GM21367 (cell line): ENCODE measurements at regions not wholly inside any gene's neighbourhood (a gene's known extent, or its start where the extent isn't known, plus 50 kb on each side); places are given as distances from the start of the nearest gene placed in this dataset.

ENCODE experiments used
- ATAC-seq: cut with Tn5 transposase; IDR thresholded peaks from one replicate; pipeline ENCODE4 v1.9.1; 2021; ENCODE audit not compliant: unreplicated experiment

DNA sequence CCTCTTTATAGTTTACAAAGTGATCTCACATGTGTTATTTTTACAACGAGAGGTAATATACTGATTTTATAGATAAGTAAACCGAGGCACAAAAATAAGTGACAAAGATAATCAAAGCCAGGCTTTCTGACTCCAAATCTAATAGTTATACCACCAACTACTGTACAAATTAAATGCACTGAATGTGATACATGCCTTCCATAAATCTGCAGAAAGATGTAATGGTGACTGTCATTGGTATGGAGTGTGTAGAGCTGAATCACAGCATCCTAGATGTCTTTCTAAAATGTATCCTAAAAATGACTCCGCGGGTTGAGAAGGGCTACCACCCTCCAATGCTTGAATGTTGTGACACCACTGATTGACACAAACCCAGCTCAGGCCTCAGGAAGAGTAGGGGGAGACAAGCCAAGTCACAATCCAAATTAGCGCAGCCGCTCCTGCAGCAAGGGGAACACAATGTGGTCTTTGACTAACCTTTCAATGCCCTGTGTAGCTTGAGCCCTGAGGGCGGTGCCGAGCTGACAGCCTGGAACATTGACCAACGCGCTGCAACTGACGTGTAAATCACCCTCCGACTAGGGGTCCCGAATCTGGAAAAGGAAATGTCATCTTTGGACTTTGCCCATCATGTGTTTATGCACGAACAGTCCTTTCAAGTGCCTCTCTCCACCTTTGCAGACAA is 136.8 kb downstream of the OLIG3 start:
- ATAC-seq: no peak

DNA sequence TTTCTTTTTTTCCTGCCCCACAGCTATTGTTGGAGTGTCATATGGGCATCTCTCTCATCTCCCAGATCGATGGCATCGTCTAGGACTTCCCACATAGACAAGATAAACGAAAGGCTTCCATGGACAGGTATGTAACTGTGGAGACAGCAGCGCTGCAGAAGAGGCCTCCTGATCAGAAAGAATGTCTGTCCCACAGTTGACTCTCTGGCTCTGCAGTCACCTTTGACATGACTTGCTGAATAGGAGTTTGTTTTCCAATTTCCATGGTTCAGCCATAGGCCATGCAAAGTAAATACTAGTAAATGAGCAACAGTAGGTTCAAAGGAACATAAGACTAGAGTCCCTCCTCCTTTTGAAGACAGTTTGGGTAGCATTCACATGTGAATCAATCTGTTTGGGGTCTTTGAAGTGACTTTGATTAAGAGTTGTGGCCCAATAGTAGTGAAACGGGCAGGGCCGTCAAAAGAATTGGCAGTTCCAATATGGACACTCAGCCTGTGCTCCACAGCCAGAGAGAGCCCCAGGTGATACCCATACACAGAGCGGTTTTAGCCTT is 134.7 kb upstream of the IFNGR1 start:
- no peak for ATAC-seq

DNA sequence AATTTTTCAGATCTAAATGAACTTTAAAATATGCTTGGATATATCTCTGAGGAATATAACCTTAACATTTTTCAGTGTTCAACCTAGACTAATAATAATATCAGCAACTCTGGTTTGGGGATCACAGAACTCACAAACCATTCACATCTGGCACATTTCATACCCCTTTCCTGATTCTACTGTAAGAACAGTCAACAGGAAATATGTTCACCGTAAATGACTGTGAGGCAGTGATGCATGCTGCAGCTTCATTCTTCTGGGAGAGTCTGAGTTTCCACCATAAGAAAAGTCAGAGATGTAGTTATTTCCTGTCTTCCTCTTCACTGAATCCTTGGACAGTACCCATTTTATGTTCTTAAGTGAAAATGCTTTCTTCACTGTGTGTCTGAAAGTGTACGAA is 134.2 kb upstream of the IFNGR1 start:
- ATAC-seq: no peak

DNA sequence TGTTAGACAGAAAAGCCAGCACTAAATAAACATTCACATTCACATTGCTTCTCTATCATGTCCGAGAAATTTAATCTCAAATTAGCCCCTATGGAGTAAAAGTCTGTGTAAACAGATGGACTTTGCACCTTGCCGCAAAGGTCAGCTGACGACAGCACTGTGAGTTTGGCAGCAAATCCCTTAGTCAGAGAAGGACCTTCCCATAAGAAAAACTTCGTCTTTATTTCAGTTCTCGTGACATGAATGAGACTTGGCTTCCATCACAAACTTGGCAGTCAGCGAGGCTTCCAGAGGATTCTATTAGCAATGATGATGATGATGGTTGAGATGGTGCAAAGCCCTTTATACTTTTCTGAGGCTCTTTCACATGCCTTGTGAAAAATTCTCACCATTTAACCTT is 133.7 kb upstream of the IFNGR1 start:
- no peak for ATAC-seq

DNA sequence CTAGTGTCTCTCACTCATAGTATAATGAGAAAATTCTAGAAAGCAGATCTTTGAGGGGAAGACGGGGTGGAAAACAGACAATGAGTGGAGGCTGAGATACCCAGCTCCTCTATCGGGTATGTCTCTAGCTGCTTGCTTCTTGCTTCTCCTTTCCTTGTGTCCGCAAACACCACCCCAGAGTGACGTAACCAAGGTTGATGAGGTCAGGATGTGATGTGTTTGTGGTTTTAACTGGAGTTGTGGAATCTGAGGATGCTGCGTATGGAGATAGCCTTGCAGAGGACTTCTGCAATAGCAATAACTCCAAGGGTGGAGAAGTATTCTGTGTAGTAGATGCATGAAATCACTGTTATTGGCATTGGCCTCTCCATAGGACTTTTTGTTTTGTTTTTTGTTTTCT is 132.7 kb upstream of the IFNGR1 start:
- ATAC-seq: no peak

GRCh38 chr6:137350857-137351256 is 131.7 kb upstream of the IFNGR1 start:
- ATAC-seq: no peak

DNA sequence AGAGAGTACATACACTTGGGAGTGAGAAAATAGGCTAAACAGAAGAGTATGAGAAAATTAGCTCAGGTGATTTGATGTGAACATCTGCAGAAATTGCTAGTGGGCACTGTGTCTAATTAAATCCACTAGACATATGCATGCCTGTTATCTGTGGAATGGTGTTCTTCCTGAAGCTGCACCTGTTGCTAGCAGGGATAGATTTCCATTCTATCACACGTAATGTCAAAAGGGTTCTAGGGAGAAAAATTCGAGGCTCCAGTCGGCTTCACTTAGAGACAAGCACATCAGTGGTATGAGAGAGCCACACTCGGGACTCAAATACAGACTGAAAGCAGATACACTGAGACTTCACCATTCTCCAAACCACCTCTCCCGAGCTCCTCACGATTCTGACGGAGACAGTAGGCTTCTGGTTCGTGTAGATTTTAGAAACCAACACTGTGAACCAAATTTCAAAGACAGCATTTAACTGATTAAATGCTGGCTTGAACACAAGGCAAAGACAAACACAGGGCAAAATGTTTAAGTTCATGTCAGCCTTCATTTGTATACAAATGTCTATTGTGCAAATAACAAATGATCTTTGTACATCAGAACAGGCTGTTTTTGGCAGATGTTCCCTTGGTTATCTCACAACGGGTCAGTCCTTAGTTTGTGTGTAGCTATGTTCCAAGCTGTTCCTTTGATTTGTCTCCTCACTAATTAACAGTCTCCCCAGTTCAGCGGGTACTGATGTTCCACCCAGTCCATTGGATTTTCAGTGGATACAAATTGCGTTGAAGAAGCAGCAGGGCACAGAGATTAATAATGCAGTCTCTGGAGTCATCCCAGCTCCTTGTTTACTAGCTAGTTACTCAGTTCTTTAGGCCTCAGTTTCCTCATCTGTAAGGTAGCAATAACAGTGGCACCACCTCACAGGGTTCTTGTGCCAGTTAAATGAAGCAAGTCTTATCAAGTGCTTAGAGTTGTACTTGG is 131.0 kb upstream of the IFNGR1 start:
- ATAC-seq: no peak

DNA sequence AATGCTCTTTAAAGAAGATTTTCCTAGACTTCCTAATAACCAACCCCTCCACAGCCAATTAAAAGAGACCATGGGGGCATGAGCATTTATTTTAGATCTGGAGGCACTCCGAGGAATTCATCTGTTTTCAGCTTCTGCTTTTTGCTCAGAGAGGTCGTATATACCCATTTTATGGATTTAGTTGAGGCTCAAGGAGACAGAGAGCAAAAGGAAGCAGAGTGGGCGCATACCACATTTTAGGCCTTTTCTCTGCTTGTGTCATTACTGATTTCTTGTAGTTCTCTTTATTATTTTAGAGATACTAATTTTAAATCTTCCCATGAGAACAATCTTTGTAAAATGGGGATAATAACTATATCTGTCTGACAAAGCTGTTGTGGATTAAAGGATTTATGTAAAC is 129.6 kb upstream of the IFNGR1 start:
- ATAC-seq: no peak

DNA sequence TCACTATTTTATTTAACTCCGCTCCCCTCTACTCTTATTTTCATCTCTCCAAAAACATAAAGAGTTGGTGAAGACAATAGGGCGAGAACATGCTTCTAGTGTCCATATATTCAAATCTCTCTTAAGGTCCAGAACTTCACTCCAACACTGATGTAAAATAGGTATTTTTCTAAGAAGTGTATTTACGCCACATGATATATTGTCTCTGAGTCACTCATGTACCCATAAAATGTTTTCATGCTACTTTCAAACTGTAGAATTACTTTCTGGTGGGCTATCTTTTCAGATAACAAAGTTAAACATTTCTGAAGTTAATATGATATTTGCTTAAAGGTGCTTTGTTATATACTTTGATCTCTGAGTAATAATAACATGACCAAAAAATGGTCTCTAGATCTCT is 124.1 kb upstream of the IFNGR1 start:
- no peak for ATAC-seq

GRCh38 chr6:137342607-137343190 is 123.5 kb upstream of the IFNGR1 start:
- no peak for ATAC-seq

DNA sequence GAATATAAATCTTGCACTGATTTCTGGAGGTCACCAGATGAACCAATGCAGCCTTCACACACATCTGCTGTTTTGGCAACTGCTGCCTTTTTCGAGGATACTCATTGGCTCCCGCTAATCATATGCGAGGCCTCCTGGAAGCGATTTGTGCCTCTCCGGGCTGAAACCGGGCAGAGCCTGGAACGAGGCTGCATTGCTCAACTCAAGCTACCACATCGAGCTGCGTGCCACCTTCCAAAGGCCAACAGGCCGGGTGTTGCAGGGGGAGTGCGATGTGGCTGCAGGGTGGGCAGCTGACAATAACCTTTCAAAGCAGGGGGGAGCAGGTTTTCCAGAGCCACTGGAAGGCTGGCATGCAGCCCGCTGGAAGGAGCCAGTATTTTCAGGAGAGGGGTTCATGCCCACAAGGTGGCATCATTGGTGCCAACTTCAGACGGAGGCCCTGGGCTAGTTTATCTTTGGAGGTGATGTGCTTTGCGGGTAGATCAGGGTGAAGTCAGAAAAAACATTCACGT is 122.6 kb upstream of the IFNGR1 start:
- no peak for ATAC-seq

GRCh38 chr6:137339929-137340559 is 120.9 kb upstream of the IFNGR1 start:
- no peak for ATAC-seq

DNA sequence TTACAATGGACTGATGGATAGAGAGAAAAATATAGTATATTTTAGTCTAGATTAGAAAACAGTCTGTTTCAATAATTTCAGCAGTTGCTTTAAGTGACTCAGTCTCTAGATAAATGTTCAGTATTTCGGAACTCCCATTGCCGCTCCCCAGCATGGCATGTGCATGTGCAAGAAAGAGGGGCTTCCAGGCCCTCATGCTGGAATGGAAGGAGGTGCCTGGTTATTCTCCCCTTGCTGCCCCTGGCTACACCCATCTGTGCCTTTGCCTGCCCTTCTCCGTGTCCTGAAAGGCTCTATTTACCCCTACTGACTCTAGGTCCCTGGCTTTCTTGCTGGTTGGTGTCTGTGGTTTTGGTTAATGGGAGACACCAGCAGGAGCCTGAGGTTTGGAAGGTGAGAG is 115.7 kb upstream of the IFNGR1 start:
- no peak for ATAC-seq

DNA sequence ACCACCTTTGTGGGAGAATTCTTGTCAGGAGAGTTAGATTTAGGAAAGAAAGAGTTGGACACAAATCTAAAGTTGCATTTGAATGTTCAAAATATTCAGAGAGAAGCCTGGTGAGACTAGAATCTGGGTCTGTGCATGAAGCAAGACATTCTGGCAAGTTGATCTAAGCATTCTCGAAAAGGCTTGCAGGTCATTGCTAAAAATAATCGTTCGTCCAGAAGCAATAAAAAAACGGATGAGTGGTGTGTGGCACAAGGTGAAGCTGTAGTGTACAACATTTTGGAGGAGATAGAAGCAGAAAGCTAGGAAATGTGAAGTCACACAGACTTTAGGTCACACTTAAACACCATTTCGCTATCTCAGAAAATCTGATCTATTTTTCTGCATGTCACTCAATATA is 114.9 kb upstream of the IFNGR1 start:
- ATAC-seq: no peak

DNA sequence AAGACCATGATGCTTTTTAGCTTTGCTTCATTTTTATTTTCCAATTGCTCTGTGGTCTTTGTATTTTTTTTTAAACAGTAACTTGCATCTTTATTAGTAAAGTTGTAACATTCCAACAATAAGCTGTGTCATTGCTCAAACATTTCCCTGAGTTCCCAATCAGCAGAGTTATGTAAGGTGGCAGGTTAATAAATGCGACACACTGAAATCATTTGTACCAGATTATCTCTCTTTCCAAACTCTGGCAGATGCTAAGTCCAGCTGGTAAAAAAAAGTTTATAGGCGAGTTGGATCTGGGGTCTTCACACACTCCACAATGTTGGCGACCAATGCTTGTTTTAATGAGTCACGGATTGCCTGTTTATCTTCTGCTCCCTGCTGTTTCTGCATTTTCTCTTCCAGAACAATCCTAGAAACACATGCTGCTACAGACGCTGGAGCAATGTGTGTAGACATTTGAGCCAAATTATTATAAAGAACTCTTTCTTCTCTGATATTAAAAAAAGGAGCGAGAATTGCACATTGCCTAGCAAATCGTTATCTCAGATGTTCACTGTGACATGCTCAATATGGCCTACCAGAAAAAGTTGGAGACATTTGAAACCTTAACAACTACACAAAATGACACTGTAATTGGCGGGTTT is 113.6 kb upstream of the IFNGR1 start:
- no peak for ATAC-seq

DNA sequence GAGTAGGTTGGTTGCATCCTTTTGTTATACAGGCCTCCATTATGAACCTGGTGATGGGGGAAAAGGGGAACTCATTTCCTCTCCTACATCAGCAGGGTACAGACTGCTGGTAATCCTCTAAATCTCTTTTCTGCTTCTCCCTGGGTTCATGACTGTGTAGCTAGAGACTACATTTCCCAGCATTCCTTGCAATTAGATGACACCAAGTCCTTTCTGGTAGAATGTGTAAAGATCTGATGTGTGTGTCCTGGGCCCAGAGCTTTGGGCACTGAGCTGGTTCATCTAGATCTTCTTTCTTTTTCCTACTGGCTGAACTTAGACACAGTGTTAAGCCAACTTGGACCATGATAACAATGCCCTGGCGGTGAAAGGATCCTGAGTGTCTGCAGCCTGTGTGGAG is 104.7 kb upstream of the IFNGR1 start:
- ATAC-seq: no peak

DNA sequence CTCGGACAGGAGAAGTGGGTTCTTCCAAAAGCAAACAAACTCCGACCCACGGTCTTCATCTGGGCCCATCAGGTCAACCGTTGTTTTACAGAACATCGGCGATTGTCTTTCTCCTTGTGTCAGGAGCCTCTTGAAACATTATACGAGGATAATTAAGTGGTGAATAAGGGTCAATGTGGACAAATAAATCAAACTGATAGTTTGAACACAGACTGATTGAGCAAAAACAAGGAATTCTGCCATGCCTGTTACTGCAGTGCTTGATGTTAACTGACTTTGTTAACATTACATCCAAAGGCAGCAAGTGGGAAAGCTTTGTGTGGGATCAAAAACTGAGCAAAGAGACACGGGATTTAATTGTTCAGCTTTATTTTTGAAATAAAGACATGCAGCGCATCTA is 101.1 kb upstream of the IFNGR1 start:
- ATAC-seq: no peak

DNA sequence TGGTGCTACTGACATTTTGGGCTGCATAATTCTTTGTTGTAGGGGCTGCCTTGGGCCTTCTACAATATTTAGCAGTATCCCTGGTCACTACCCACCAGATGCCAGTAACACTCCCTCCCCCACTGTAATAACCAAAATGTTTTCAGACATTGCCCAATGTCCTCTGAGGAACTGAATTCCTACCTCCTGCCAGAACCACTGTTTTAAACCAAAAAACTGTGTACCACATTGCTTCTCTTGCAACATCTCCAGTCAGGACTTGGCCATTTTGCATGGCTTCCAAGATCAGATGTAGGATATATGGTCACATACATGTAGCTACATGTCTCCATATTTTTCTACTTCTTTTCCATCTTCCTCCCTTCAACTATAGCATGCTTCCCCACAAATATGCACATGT is 97.4 kb upstream of the IFNGR1 start:
- ATAC-seq: no peak

DNA sequence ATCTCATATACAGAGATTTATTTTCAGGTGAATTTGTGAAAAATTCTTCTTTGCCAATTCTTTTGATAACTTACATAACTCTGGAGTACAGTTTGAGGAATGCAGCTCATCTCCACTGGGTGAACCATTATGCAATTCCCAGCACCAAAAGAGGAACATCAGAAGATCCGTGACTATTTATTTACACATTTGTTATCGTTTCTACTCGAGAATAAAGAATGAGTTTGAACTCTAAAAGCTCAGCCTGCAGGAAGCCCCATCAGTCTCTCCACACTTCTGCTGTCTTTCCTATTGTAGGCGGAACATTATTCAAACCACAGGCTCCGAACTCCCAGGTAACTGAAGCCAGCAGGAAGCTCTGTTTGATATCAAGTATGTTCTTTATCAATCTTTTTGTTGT is 95.9 kb upstream of the IFNGR1 start:
- no peak for ATAC-seq
